ENCODE measurements at regions not wholly inside any gene's neighbourhood (a gene's known extent, or its start where the extent isn't known, plus 50 kb on each side); places are given as distances from the start of the nearest gene placed in this dataset.
"Not testable (repeated sequence)": the region's sequence is repeated elsewhere in the genome, so short reads cannot be mapped to it uniquely, and the experiment has no call there.

DNA sequence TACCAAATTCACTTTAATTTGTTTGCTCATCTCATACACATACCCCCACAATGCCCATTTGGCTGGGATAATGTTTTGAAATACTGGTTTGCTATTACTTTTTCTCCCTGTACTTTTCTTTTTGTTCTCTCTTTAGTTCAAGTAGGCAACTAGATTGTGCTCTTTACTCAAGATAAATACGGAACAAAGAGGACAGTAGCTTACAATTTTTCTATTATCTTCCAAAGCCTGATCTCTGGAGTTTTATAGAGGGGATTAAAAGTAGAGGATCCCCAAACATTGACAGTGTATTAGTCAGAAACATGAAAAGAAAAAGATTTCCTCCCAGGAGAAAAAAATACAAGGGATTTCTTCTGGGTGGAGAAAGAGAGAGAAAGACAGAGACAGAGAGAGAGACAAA is 102.1 kb upstream of the FSCB start:
- no peak overlapping the region for H3K4me3 ChIP-seq

DNA sequence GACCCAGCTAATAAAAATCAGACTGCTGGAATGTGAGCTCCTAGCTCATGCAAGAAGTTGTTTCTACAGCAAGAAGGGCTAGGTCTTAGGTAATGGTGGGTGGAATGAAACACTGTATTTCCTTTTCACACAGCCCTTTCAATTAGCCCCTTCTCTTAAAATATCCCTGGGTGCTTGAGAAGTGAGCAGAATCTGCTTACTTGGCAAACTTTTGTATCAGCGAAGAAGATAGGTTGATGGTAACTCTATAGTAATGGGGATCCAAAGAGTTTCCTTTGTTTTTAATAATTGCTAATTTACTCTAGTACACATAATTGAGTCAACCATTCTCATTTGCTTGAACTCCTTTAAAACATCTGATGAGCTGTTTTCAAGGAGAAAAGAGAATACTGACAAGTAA is 100.6 kb upstream of the FSCB start:
- no peaks in the 10 kb centered on the region for H3K36me3 ChIP-seq (replicated peaks)
- no peaks in the 10 kb centered on the region for H3K9me3 ChIP-seq
- no peak overlapping the region for H3K4me3 ChIP-seq
- H3K4me1 ChIP-seq, result peaks cover 10% of the 10 kb centered on the region
- DNase-seq (ENCODE audit: low spot score in 2 of 2), result no peak
- in situ Hi-C loops (cut with MboI; ENCODE audit: low sequenced_read_pairs), result no loop called here
- no peaks in the 10 kb centered on the region for H3K27me3 ChIP-seq (ENCODE audit: low read depth)

More for the DNA sequence above, 102.1 kb upstream of the FSCB start:
- no peaks in the 10 kb centered on the region for H3K27me3 ChIP-seq (ENCODE audit: low read depth)
- H3K4me1 ChIP-seq, result peaks cover 10% of the 10 kb centered on the region
- in situ Hi-C loops (cut with MboI; ENCODE audit: low sequenced_read_pairs), result no loop called here
- peak in 1 of 2 experiments; percentile 68 for DNase-seq (ENCODE audit: low spot score in 2 of 2)
- no peaks in the 10 kb centered on the region for H3K36me3 ChIP-seq (replicated peaks)
- H3K9me3 ChIP-seq, result no peaks in the 10 kb centered on the region

DNA sequence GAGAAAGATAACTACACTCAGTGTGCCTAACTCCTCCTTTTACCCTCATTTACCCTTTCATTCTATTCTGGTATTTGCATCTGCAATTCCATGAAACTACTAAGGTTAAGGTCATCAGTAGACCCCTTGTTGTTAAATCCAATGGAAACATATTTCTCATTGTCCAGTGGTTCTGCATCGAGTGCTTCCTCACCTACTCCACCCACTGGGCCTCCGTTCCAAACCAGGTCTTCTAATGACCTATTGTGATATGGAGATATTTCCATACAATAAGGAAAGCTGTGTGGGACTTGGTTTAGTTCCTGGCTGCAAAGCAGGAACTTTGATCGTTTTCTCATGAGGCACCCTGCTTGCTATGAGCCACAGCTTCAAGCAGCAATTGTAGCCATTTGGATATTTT is 99.5 kb upstream of the FSCB start:
- Histone ChIP-seq H3K4me3 (no peak overlapping the region), H3K4me1 (peaks cover 10% of the 10 kb centered on the region), H3K9me3 (no peaks in the 10 kb centered on the region), H3K27me3 (ENCODE audit: low read depth) (no peaks in the 10 kb centered on the region), H3K36me3 (replicated peaks) (no peaks in the 10 kb centered on the region)
- no peak for DNase-seq (ENCODE audit: low spot score in 2 of 2)
- in situ Hi-C loops (cut with MboI; ENCODE audit: low sequenced_read_pairs), result no loop called here

DNA sequence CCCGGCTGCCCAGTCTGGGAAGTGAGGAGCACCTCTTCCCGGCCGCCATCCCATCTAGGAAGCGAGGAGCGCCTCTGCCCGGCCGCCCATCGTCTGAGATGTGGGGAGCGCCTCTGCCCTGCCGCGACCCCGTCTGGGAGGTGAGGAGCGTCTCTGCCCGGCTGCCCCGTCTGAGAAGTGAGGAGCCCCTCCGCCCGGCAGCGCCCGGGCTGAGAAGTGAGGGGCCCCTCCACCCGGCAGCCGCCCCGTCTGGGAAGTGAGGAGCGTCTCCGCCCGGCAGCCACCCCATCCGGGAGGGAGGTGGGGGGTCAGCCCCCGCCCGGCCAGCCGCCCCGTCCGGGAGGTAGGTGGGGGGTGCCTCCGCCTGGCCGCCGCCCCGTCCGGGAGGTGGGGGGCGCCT is 94.2 kb upstream of the FSCB start:
- H3K4me1 ChIP-seq; H3K36me3 ChIP-seq (replicated peaks); H3K4me3 ChIP-seq; H3K27me3 ChIP-seq (ENCODE audit: low read depth); DNase-seq (ENCODE audit: low spot score in 2 of 2); in situ Hi-C loops (cut with MboI; ENCODE audit: low sequenced_read_pairs); H3K9me3 ChIP-seq: not testable (repeated sequence)

DNA sequence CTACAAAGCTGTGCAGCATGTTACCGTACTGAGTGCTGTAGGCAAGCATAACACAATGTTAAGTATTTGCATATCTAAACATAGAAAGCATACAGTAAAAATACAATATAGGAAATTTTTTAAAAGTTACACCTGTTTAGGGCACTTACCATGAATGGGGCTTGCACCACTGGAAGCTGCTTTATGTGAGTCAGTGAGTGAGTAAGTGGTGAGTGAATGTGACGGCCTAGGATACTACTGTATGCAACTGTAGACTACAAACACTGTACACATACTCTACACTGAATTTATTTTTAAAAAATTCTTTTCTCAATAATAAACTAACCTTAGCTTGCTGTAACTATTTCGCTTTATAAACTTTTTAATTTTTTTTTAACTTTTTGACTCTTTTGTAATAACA is 82.1 kb upstream of the FSCB start:
- DNase-seq (ENCODE audit: low spot score in 2 of 2), result no peak
- in situ Hi-C loops (cut with MboI; ENCODE audit: low sequenced_read_pairs), result no loop called here
- no peaks in the 10 kb centered on the region for H3K9me3 ChIP-seq

DNA sequence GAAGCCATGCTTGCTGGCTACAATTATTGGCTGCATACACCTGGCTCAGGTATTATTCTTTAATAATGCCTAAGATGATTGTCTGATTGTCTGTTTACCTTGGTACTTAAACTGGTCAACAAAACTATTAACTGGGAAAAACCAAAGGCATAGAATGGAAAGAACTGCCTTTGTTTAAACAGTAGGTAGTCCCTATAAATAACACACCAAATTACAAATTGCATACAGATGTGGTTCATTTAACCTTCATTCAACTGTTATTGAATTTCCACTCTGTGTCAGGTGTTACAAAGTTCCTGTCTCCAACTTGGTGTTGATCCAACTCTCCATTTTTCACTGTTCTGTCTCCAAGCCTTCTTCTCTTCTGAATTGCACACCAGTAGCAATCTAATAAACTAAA is 79.8 kb upstream of the FSCB start:
- Histone ChIP-seq H3K36me3 (replicated peaks) (no peaks in the 10 kb centered on the region), H3K27me3 (ENCODE audit: low read depth) (no peaks in the 10 kb centered on the region), H3K4me3 (no peak overlapping the region), H3K9me3 (no peaks in the 10 kb centered on the region), H3K4me1 (peaks cover 9% of the 10 kb centered on the region)
- DNase-seq (ENCODE audit: low spot score in 2 of 2), result no peak
- in situ Hi-C loops (cut with MboI; ENCODE audit: low sequenced_read_pairs), result no loop called here

More for the DNA sequence above, 82.1 kb upstream of the FSCB start:
- Histone ChIP-seq H3K36me3 (replicated peaks) (no peaks in the 10 kb centered on the region), H3K4me3 (no peak overlapping the region), H3K27me3 (ENCODE audit: low read depth) (no peaks in the 10 kb centered on the region), H3K4me1 (peaks cover 16% of the 10 kb centered on the region)

DNA sequence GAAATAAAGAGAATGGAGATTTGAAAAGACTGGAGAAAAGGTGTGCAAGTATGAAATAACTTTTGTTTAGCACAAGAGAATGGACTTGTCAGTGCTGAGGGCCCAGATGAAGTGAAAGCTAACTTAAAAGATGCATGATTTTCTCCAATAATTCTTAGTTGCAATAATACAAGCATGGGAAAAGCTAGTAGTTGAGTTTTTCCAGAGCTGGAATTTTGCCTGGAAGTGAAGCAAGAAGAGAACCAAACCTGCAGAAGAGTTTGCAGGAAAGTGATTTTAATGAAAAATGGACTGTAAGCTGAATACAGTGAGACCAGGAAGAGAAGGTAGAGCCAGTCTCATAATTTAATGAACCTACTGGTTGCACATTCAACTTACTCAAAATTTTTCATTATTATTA is 69.3 kb upstream of the FSCB start:
- in situ Hi-C loops (cut with MboI; ENCODE audit: low sequenced_read_pairs), result no loop called here

DNA sequence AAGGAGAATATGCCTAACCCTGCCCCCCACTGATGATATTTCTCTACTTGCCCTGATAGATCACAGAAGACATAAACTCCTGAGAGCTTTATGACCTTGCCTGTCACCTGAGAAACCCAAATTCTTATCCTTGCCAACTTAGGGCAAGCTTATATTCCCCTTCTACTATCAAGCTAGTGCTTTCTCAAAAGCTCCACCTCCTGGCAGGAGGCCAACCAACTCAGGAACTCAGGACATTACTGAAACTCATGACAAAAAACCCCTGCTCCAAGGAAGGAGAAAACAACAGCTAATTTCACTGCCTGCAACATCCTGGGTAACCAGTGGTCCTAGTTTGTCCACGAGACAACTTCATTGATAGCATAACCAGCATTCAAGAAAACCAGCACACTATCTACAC is 60.9 kb upstream of the FSCB start:
- Histone ChIP-seq H3K4me3 (no peak overlapping the region), H3K36me3 (replicated peaks) (no peaks in the 10 kb centered on the region), H3K27me3 (ENCODE audit: low read depth) (no peaks in the 10 kb centered on the region), H3K4me1 (no peaks in the 10 kb centered on the region), H3K9me3 (no peaks in the 10 kb centered on the region; the same call in 1 of the 2 replicates)
- in situ Hi-C loops (cut with MboI; ENCODE audit: low sequenced_read_pairs), result no loop called here
- no peak for DNase-seq (ENCODE audit: low spot score in 2 of 2)

More for the DNA sequence above, 69.3 kb upstream of the FSCB start:
- Histone ChIP-seq H3K9me3 (no peaks in the 10 kb centered on the region), H3K27me3 (ENCODE audit: low read depth) (no peaks in the 10 kb centered on the region), H3K4me1 (no peaks in the 10 kb centered on the region), H3K36me3 (replicated peaks) (no peaks in the 10 kb centered on the region), H3K4me3 (no peak overlapping the region)
- DNase-seq (ENCODE audit: low spot score in 2 of 2), result no peak

DNA sequence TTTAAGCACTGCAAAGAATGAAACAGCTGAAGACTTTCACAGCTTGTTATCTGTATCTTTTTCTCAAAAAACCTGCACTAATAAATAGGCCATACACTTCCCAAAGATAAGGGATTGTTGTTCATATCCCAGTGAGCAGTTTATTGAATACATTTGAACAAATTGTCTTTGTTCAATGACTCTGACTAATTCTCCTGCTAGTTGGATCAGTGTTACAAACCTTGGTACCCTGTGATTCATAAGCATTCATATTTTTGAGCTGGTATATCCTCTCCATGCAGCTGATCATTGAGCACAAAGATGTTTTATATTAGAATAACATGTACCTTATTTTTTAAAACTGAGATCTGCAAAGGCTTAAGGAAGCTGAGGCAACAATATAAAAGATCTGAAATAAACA is 58.9 kb upstream of the FSCB start:
- no peaks in the 10 kb centered on the region for H3K36me3 ChIP-seq (replicated peaks)
- in situ Hi-C loops (cut with MboI; ENCODE audit: low sequenced_read_pairs), result no loop called here
- no peak for DNase-seq (ENCODE audit: low spot score in 2 of 2)

DNA sequence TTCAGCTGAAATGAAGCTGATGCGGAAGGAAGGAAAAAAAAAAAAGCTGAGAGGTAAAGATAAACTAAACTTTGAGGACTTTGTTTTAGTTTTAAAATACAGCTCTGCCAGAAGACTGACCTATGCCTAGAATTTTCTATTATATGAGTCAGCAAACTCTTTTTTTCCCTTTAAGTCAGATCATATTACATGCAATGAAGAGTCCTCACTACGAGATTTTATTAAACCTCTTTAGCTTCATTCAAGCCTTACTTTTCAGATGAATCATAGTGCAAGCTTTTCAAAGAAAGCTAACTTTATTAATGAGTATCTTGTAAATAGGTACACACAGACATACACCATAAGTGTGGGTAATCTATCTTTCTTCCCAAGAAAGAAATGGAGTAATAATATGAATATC is 57.8 kb upstream of the FSCB start:
- DNase-seq (ENCODE audit: low spot score in 2 of 2), result no peak
- in situ Hi-C loops (cut with MboI; ENCODE audit: low sequenced_read_pairs), result no loop called here
- H3K9me3 ChIP-seq, result no peaks in the 10 kb centered on the region; the same call in 1 of the 2 replicates
- H3K4me1 ChIP-seq, result no peaks in the 10 kb centered on the region
- no peak overlapping the region for H3K4me3 ChIP-seq
- H3K36me3 ChIP-seq (replicated peaks), result no peaks in the 10 kb centered on the region
- no peaks in the 10 kb centered on the region for H3K27me3 ChIP-seq (ENCODE audit: low read depth)

More for the DNA sequence above, 58.9 kb upstream of the FSCB start:
- Histone ChIP-seq H3K9me3 (no peaks in the 10 kb centered on the region; the same call in 1 of the 2 replicates), H3K4me3 (no peak overlapping the region), H3K27me3 (ENCODE audit: low read depth) (no peaks in the 10 kb centered on the region), H3K4me1 (no peaks in the 10 kb centered on the region)
